GM12878 (cell line): ENCODE measurements at regions not wholly inside any gene's neighbourhood (a gene's known extent, or its start where the extent isn't known, plus 50 kb on each side); places are given as distances from the start of the nearest gene placed in this dataset.
A peak's percentile ranks its signal among the peaks of the same experiment; 100 is the strongest.

Source experiments
- ATAC-seq: fragments of 200-7000 bp; cut with Tn5 transposase; 3 replicates; pipeline ENCODE4 v1.9.1; 2020; ENCODE audit warnings: mild to moderate bottlenecking, moderate library complexity
- BruUV-seq: library from RNA; stranded (reverse); fragments of 400-500 nt; replicated peaks from 2 replicates; lab custom pipeline; 2021; lab: Mats Ljungman, UMichigan
- CTCF ChIA-PET: fragments of 300-600 bp; sonication (Branson Sonifier 250); formaldehyde crosslinking; extraction: SDS; loops from one replicate; lab custom pipeline; 2021; ENCODE audit warnings: inconsistent platforms; lab: Yijun Ruan, JAX
- POLR2A ChIA-PET: fragments of 350-600 bp; formaldehyde crosslinking; extraction: SDS; loops from one replicate; lab custom pipeline; 2021; ENCODE audit warnings: inconsistent platforms; lab: Charles Lee
- RAD21 ChIA-PET: fragments of 300-600 bp; sonication (Branson Sonifier 250); formaldehyde crosslinking; loops from one replicate; lab custom pipeline; 2023; ENCODE audit warnings: antibody characterized with exemption; ENCODE audit not compliant: unreplicated experiment; lab: Charles Lee
- SMC1A ChIA-PET: fragments of 300-600 bp; sonication (Branson Sonifier 250); formaldehyde crosslinking; loops from one replicate; lab custom pipeline; 2023; ENCODE audit not compliant: unreplicated experiment, uncharacterized antibody; lab: Charles Lee
- DNase-seq: peaks from one replicate; pipeline ENCODE4 v3.0.0-alpha.2; 2011; ENCODE audit warnings: low read depth, low spot score
- FAIRE-seq: peaks from 3 replicates; lab custom pipeline; 2011; peaks lifted over from hg19 to GRCh38; lab: Jason Lieb, UNC
- H2AFZ ChIP-seq: 2 replicates; pipeline ENCODE4 v1.6.0; 2011; ENCODE audit warnings: low read depth, low read length, control low read depth; ENCODE audit not compliant: control insufficient read depth
- H3K27ac ChIP-seq: 2 replicates; pipeline ENCODE4 v1.5.1; 2011; ENCODE audit warnings: control low read depth; ENCODE audit not compliant: control insufficient read depth, insufficient read depth
- H3K27me3 ChIP-seq, 2 experiments: replicated peaks in 1 of 2; 2 replicates each; pipeline versions ENCODE4 v1.6.0 to v1.6.1; 2011; ENCODE audit warnings: low read length in 1 of 2; ENCODE audit not compliant: control insufficient read depth in 2 of 2, insufficient read depth in 2 of 2
- H3K36me3 ChIP-seq, 2 experiments: 2 replicates each; pipeline ENCODE4 v1.5.1; 2011; ENCODE audit warnings: low read length in 1 of 2; ENCODE audit not compliant: control insufficient read depth in 2 of 2, insufficient read depth in 2 of 2
- H3K4me1 ChIP-seq: 2 replicates; pipeline ENCODE4 v1.6.1; 2011; ENCODE audit warnings: mild to moderate bottlenecking, low read length, moderate library complexity, mixed read lengths; ENCODE audit not compliant: control insufficient read depth, insufficient read depth
- H3K4me2 ChIP-seq: 2 replicates; pipeline ENCODE4 v1.6.0; 2011; ENCODE audit warnings: control low read depth; ENCODE audit not compliant: control insufficient read depth, insufficient read depth
- H3K4me3 ChIP-seq: fragments of 200-600 bp; sonication (generic); 2 replicates; pipeline ENCODE4 v1.5.1; 2016
- H3K79me2 ChIP-seq: 2 replicates; pipeline ENCODE4 v1.6.0; 2011; ENCODE audit warnings: low read length; ENCODE audit not compliant: control insufficient read depth, insufficient read depth
- H3K9ac ChIP-seq: 2 replicates; pipeline ENCODE4 v1.8.0; 2011; ENCODE audit warnings: low read length, control low read depth, mixed read lengths; ENCODE audit not compliant: control insufficient read depth, insufficient read depth
- H3K9me3 ChIP-seq: replicated peaks from 3 replicates; pipeline ENCODE4 v1.5.1; 2011; ENCODE audit warnings: mild to moderate bottlenecking, low read length; ENCODE audit not compliant: control insufficient read depth, insufficient read depth
- H4K20me1 ChIP-seq: 2 replicates; pipeline ENCODE4 v1.6.0; 2011; ENCODE audit not compliant: control insufficient read depth, insufficient read depth
- EED ChIP-seq: sonication (generic); IDR thresholded peaks from 2 replicates; pipeline ENCODE4 v1.6.1; 2016; ENCODE audit warnings: antibody characterized with exemption, low read depth
- EGR1 ChIP-seq, 2 experiments: IDR thresholded peaks; 1 replicate in 1 of 2; 2 replicates in 1 of 2; pipeline ENCODE4 v1.6.1; 2011 to 2012; ENCODE audit warnings: low read depth in 2 of 2, low read length in 2 of 2, borderline replicate concordance in 1 of 2, mild to moderate bottlenecking in 1 of 2, moderate library complexity in 1 of 2
- EP300 ChIP-seq, 2 experiments: fragments of 150-350 bp in 1 of 2; IDR thresholded peaks; 2 replicates each; pipeline ENCODE4 v1.6.1; 2011 to 2012; ENCODE audit warnings: low read depth in 2 of 2, low read length in 2 of 2, borderline replicate concordance in 1 of 2, improper control_type of control experiment in 1 of 2, inconsistent platforms in 1 of 2; ENCODE audit not compliant: control insufficient read depth in 1 of 2
- EZH2 ChIP-seq: IDR thresholded peaks from 2 replicates; pipeline ENCODE4 v1.6.1; 2012; ENCODE audit warnings: low read depth, mild to moderate bottlenecking, control low read depth, inconsistent platforms, low read length, borderline replicate concordance; ENCODE audit not compliant: control insufficient read depth
- FOS ChIP-seq: IDR thresholded peaks from 3 replicates; pipeline ENCODE4 v1.6.1; 2011; ENCODE audit warnings: borderline replicate concordance; ENCODE audit not compliant: insufficient read length; ENCODE audit errors: extremely low read depth
- FOXK2 ChIP-seq: fragments of 450-650 bp; IDR thresholded peaks from 2 replicates; pipeline ENCODE4 v1.6.1; 2017; ENCODE audit warnings: mild to moderate bottlenecking, moderate library complexity
- GATAD2B ChIP-seq: fragments of 450-650 bp; conservative IDR thresholded peaks from 2 replicates; pipeline ENCODE4 v1.6.1; 2017; ENCODE audit warnings: low read depth, mild to moderate bottlenecking, moderate library complexity
- IKZF1 ChIP-seq: fragments of 450-650 bp; conservative IDR thresholded peaks from 2 replicates; pipeline ENCODE4 v1.6.1; 2017; ENCODE audit warnings: antibody characterized with exemption, mild to moderate bottlenecking
- IRF4 ChIP-seq: IDR thresholded peaks from 2 replicates; pipeline ENCODE4 v1.6.1; 2011; ENCODE audit warnings: low read depth, low read length
- LARP7 ChIP-seq: fragments of 450-650 bp; IDR thresholded peaks from 2 replicates; pipeline ENCODE4 v1.6.1; 2017; ENCODE audit warnings: mild to moderate bottlenecking
- MTA3 ChIP-seq: IDR thresholded peaks from 2 replicates; pipeline ENCODE4 v1.6.1; 2012; ENCODE audit warnings: low read length, inconsistent platforms, borderline replicate concordance
- MYB ChIP-seq: fragments of 150-350 bp; IDR thresholded peaks from 2 replicates; pipeline ENCODE4 v1.6.1; 2014; ENCODE audit warnings: mild to moderate bottlenecking, low read depth, low read length, borderline replicate concordance
- POLR2AphosphoS2 ChIP-seq: IDR thresholded peaks from 2 replicates; pipeline ENCODE4 v1.6.1; 2011; ENCODE audit warnings: low read depth, mild to moderate bottlenecking, low read length, improper control_type of control experiment, moderate library complexity
- TCF7 ChIP-seq: IDR thresholded peaks from 2 replicates; pipeline ENCODE4 v1.6.1; 2014; ENCODE audit warnings: antibody characterized with exemption, borderline replicate concordance
- ZNF217 ChIP-seq: fragments of 450-650 bp; IDR thresholded peaks from 2 replicates; pipeline ENCODE4 v1.6.1; 2017; ENCODE audit warnings: antibody characterized with exemption, mild to moderate bottlenecking
- ZNF24 ChIP-seq: fragments of 450-650 bp; IDR thresholded peaks from 2 replicates; pipeline ENCODE4 v1.6.1; 2017; ENCODE audit warnings: antibody characterized with exemption, mild to moderate bottlenecking
- WGBS: methylation state at CpG from one replicate; pipeline ENCODE4 v1.1.6; 2016; ENCODE audit warnings: low lambda C conversion rate; ENCODE audit not compliant: insufficient replicate concordance, insufficient coverage; ENCODE audit errors: missing lambda C conversion rate; 5-methylcytosine and 5-hydroxymethylcytosine counted together
- in situ Hi-C: fragments of 300-500 bp; cut with MboI; formaldehyde crosslinking; loops from 9 replicates; pipeline ENCODE4 v1.14.3; 2018; ENCODE audit warnings: mixed read lengths
- intact Hi-C: fragments of 100-400 bp; cut with micrococcal nuclease; formaldehyde crosslinking; loops from one replicate; pipeline ENCODE4 v1.14.2; 2022; ENCODE audit not compliant: unreplicated experiment
- TF ChIP-seq, protein P1 (sequence below): fragments of 150-350 bp; IDR thresholded peaks from 2 replicates; pipeline ENCODE4 v1.6.1; 2014; ENCODE audit warnings: mild to moderate bottlenecking, low read depth, low read length

DNA sequence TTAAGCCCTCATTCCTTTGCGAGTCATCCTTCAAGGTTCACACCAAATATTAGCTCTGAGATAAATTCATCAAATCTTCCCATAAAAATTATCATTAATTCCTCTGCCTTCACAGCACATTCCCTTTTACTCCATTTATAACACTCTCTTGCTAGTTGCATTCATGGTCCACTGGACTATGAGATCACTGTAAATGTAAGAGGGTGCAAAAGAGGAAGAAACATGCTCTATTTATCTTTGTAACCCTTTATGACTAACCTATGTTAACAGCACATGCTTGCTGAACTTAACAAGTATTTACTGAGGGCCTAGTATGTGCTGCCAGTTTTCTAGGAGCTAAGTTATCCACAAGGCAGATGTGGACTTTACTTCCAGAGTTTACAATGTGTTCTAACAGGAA lies 86.7 kb upstream of the TMEM168 start:
- no peaks in the 10 kb centered on the region for H3K79me2 ChIP-seq

More for the DNA sequence above, 86.7 kb upstream of the TMEM168 start:
- SMC1A ChIA-PET: interaction anchor here (1.4 kb wide), 1 partner anchor 17 kb away, joined by 3 read pairs; no protein-coding TSS in a partner anchor
- POLR2A ChIA-PET: no interaction called here
- FAIRE-seq (no peak), DNase-seq (no peak), ATAC-seq (peak; percentile 43; the same call in 2 of the 3 replicates)
- BruUV-seq: no TSS peak
- in situ Hi-C loops: loop anchor here (25.0 kb wide), 1 partner anchor 1115 kb away; no protein-coding TSS in a partner anchor
- H3K4me3 ChIP-seq: no peak overlapping the region
- H3K36me3 ChIP-seq: no peaks in the 10 kb centered on the region
- intact Hi-C loops: no loop called here
- peaks cover 7% of the 10 kb centered on the region; the same call in 2 of the 3 replicates for H3K9me3 ChIP-seq
- no peaks in the 10 kb centered on the region for H3K27me3 ChIP-seq
- CTCF ChIA-PET: interaction anchor here (0.6 kb wide), 1 partner anchor 9 kb away, joined by 3 read pairs; no protein-coding TSS in a partner anchor
- no peak overlapping the region for H3K4me2 ChIP-seq
- H3K4me1 ChIP-seq: peaks cover 5% of the 10 kb centered on the region; the same call in 1 of the 2 replicates
- no peaks in the 10 kb centered on the region for H4K20me1 ChIP-seq
- H3K9ac ChIP-seq: no peak overlapping the region
- 100% methylated on average over 1 of the region's 1 CpG for WGBS
- no peak for TF ChIP-seq IKZF1
- TF ChIP-seq EED: no peak
- TF ChIP-seq MYB: no peak
- TF ChIP-seq MTA3: no peak
- TF ChIP-seq FOXK2: no peak
- TF ChIP-seq EZH2: no peak
- TF ChIP-seq, protein P1, sequence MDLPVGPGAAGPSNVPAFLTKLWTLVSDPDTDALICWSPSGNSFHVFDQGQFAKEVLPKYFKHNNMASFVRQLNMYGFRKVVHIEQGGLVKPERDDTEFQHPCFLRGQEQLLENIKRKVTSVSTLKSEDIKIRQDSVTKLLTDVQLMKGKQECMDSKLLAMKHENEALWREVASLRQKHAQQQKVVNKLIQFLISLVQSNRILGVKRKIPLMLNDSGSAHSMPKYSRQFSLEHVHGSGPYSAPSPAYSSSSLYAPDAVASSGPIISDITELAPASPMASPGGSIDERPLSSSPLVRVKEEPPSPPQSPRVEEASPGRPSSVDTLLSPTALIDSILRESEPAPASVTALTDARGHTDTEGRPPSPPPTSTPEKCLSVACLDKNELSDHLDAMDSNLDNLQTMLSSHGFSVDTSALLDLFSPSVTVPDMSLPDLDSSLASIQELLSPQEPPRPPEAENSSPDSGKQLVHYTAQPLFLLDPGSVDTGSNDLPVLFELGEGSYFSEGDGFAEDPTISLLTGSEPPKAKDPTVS: no peak
- no peak for TF ChIP-seq EP300 (IDR thresholded peaks at IDR 0.05; ENCODE audit: borderline replicate concordance in 1 of 2, control insufficient read depth in 1 of 2, low read depth in 2 of 2, low read length in 2 of 2)
- no peak for TF ChIP-seq IRF4
- no peak for TF ChIP-seq ZNF24
- TF ChIP-seq POLR2AphosphoS2: no peak
- no peak for TF ChIP-seq FOS
- TF ChIP-seq GATAD2B: no peak
- no peak for TF ChIP-seq LARP7
- TF ChIP-seq ZNF217: no peak
- no peak for TF ChIP-seq EGR1 (IDR thresholded peaks at IDR 0.05; ENCODE audit: borderline replicate concordance in 1 of 2, low read depth in 2 of 2, low read length in 2 of 2)
- TF ChIP-seq TCF7: no peak
- no peak overlapping the region for H3K27ac ChIP-seq
- H2AFZ ChIP-seq: no peak overlapping the region
- RAD21 ChIA-PET: no interaction called here
